Prostate gland (tissue), 2 donors: ENCODE measurements at regions not wholly inside any gene's neighbourhood (a gene's known extent, or its start where the extent isn't known, plus 50 kb on each side); places are given as distances from the start of the nearest gene placed in this dataset.

Experiments used
- DNase-seq: peaks from one replicate; pipeline ENCODE4 v3.0.0-alpha.2; 2019; ENCODE audit warnings: low spot score
- H3K27ac ChIP-seq, 2 donors: fragments of 200-600 bp; sonication (generic); 2 replicates each; pipeline ENCODE4 v1.5.1; 2017 to 2019
- H3K27me3 ChIP-seq: fragments of 200-600 bp; sonication (generic); replicated peaks from 2 replicates; pipeline ENCODE4 v1.5.1; 2019; ENCODE audit not compliant: insufficient read depth
- H3K36me3 ChIP-seq, 2 donors: fragments of 200-600 bp; sonication (generic); 1 replicate in 1 of 2; 2 replicates in 1 of 2; pipeline versions ENCODE4 v1.5.1 to v1.8.1; 2017 to 2019
- H3K4me1 ChIP-seq: fragments of 200-600 bp; sonication (generic); replicated peaks from 2 replicates; pipeline ENCODE4 v1.5.1; 2019
- H3K4me3 ChIP-seq, 2 donors: fragments of 200-600 bp; sonication (generic); 2 replicates each; pipeline ENCODE4 v1.5.1; 2017 to 2019
- H3K9me3 ChIP-seq: fragments of 200-600 bp; sonication (generic); 2 replicates; pipeline ENCODE4 v1.5.1; 2017
- POLR2A ChIP-seq: fragments of 450-650 bp; IDR thresholded peaks from one replicate; pipeline ENCODE4 v1.6.1; 2016; ENCODE audit warnings: antibody characterized with exemption, mild to moderate bottlenecking
- POLR2AphosphoS5 ChIP-seq: sonication (generic); formaldehyde crosslinking; IDR thresholded peaks from one replicate; pipeline ENCODE4 v1.6.1; 2017; ENCODE audit warnings: antibody characterized with exemption
- WGBS: methylation state at CpG from one replicate; pipeline ENCODE4 v1.1.5; 2018; 5-methylcytosine and 5-hydroxymethylcytosine counted together
- intact Hi-C: fragments of 100-400 bp; cut with DNase I; formaldehyde crosslinking; loops from one replicate; pipeline ENCODE4 v1.14.2; 2022
- TF ChIP-seq, protein P1 (sequence below), 4 experiments: fragments of 200-600 bp in 2 of 4; fragments of 450-650 bp in 2 of 4; sonication (generic) in 2 of 4; IDR thresholded peaks; 1 replicate in 3 of 4; 2 replicates in 1 of 4; pipeline ENCODE4 v1.5.1; 2016 to 2019; ENCODE audit warnings: antibody characterized with exemption in 4 of 4, mild to moderate bottlenecking in 2 of 4, moderate library complexity in 2 of 4

DNA sequence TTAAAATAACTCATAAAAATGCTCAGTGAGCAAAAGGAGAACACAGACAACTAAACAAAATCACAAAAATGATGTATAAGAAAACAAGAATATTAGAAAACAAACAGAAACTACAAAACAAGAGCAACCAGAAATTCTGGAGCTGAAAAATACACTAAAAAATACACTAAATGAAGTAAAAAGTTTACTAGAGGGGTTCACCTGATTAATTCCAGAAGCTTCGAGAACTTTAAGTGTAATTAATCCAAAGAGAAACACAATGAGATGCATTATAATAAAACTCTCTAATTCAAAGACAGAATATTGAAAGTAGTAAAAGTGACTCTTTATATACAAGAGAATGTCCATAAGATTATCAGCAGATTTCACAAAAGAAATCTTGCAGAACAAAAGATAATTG, 558.4 kb downstream of the CCER1 start:
- 100% methylated on average over 1 of the region's 1 CpG for WGBS
- DNase-seq: no peak
- no peaks in the 10 kb centered on the region for H3K36me3 ChIP-seq
- TF ChIP-seq, protein P1, sequence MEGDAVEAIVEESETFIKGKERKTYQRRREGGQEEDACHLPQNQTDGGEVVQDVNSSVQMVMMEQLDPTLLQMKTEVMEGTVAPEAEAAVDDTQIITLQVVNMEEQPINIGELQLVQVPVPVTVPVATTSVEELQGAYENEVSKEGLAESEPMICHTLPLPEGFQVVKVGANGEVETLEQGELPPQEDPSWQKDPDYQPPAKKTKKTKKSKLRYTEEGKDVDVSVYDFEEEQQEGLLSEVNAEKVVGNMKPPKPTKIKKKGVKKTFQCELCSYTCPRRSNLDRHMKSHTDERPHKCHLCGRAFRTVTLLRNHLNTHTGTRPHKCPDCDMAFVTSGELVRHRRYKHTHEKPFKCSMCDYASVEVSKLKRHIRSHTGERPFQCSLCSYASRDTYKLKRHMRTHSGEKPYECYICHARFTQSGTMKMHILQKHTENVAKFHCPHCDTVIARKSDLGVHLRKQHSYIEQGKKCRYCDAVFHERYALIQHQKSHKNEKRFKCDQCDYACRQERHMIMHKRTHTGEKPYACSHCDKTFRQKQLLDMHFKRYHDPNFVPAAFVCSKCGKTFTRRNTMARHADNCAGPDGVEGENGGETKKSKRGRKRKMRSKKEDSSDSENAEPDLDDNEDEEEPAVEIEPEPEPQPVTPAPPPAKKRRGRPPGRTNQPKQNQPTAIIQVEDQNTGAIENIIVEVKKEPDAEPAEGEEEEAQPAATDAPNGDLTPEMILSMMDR (IDR thresholded peaks at IDR 0.05): no peak
- TF ChIP-seq POLR2A: no peak
- TF ChIP-seq POLR2AphosphoS5: no peak
- H3K9me3 ChIP-seq: no peaks in the 10 kb centered on the region
- no peaks in the 10 kb centered on the region for H3K27me3 ChIP-seq
- H3K4me3 ChIP-seq: no peak overlapping the region
- no peaks in the 10 kb centered on the region for H3K4me1 ChIP-seq
- intact Hi-C loops: no loop called here
- H3K27ac ChIP-seq: no peak overlapping the region

GRCh38 chr12:90393652-90394051, 561.3 kb downstream of the CCER1 start:
- no peaks in the 10 kb centered on the region for H3K9me3 ChIP-seq
- H3K27ac ChIP-seq: no peak overlapping the region
- no peak for DNase-seq
- intact Hi-C loops: no loop called here
- no peaks in the 10 kb centered on the region for H3K27me3 ChIP-seq
- WGBS: 99% methylated on average over 5 of the region's 5 CpGs
- TF ChIP-seq POLR2AphosphoS5: no peak
- no peak for TF ChIP-seq POLR2A
- TF ChIP-seq, protein P1 (IDR thresholded peaks at IDR 0.05): no peak
- H3K36me3 ChIP-seq: no peaks in the 10 kb centered on the region
- H3K4me3 ChIP-seq: no peak overlapping the region
- no peaks in the 10 kb centered on the region for H3K4me1 ChIP-seq

- intact Hi-C loops: no loop called here
- Histone ChIP-seq H3K27me3 (no peaks in the 10 kb centered on the region), H3K4me3 (no peak overlapping the region), H3K4me1 (no peaks in the 10 kb centered on the region), H3K9me3 (no peaks in the 10 kb centered on the region), H3K27ac (no peak overlapping the region), H3K36me3 (no peaks in the 10 kb centered on the region)
- TF ChIP-seq POLR2A (no peak), POLR2AphosphoS5 (no peak)
- TF ChIP-seq, protein P1 (IDR thresholded peaks at IDR 0.05): no peak
- 99% methylated on average over 3 of the region's 3 CpGs for WGBS
- DNase-seq: no peak
Observed at GRCh38 chr12:90393089-90393488, 561.9 kb downstream of the CCER1 start.

DNA sequence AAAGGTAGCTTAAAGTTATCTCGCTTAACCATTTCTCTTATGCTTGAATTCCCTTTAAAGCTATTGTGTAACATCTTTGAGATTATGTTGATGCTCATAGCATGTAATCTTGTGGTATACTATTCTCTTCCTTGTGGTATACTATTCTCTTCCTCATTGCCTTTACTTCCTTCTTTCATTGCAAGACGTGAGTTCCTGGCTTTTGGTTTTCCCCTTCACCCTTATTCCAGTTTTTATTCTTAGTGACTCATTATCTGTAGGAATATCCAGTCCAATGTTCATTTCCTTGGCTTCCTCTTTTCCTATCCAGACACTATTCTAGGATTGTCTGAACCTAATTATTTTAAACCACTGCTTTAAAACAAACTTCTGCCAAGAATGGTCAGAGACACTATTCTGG, 564.0 kb downstream of the CCER1 start:
- 64% methylated on average over 2 of the region's 2 CpGs for WGBS
- TF ChIP-seq POLR2A: no peak
- TF ChIP-seq, protein P1 (IDR thresholded peaks at IDR 0.05): no peak
- TF ChIP-seq POLR2AphosphoS5: no peak
- Histone ChIP-seq H3K36me3 (no peaks in the 10 kb centered on the region), H3K4me3 (no peak overlapping the region), H3K27me3 (no peaks in the 10 kb centered on the region), H3K27ac (no peak overlapping the region), H3K9me3 (no peaks in the 10 kb centered on the region), H3K4me1 (no peaks in the 10 kb centered on the region)
- intact Hi-C loops: no loop called here
- DNase-seq: no peak

- TF ChIP-seq POLR2AphosphoS5: no peak
- TF ChIP-seq POLR2A: no peak
- TF ChIP-seq, protein P1 (IDR thresholded peaks at IDR 0.05): no peak
- intact Hi-C loops: no loop called here
- Histone ChIP-seq H3K4me1 (no peaks in the 10 kb centered on the region), H3K4me3 (no peak overlapping the region), H3K36me3 (no peaks in the 10 kb centered on the region), H3K27me3 (no peaks in the 10 kb centered on the region), H3K27ac (no peak overlapping the region), H3K9me3 (no peaks in the 10 kb centered on the region)
- WGBS: 90% methylated on average over 1 of the region's 1 CpG
- no peak for DNase-seq
Observed at GRCh38 chr12:90368081-90368480, 586.9 kb downstream of the CCER1 start.
